GM21786 (cell line): ENCODE measurements at regions not wholly inside any gene's neighbourhood (a gene's known extent, or its start where the extent isn't known, plus 50 kb on each side); places are given as distances from the start of the nearest gene placed in this dataset.
"Not testable (repeated sequence)": the region's sequence is repeated elsewhere in the genome, so short reads cannot be mapped to it uniquely, and the experiment has no call there.

ENCODE experiments used
- ATAC-seq: cut with Tn5 transposase; IDR thresholded peaks from one replicate; pipeline ENCODE4 v1.9.1; 2021; ENCODE audit not compliant: unreplicated experiment

- not testable (repeated sequence) for ATAC-seq
These were observed 129.1 kb downstream of the BRD1 start for GRCh38 chr22:49698616-49699015.

DNA sequence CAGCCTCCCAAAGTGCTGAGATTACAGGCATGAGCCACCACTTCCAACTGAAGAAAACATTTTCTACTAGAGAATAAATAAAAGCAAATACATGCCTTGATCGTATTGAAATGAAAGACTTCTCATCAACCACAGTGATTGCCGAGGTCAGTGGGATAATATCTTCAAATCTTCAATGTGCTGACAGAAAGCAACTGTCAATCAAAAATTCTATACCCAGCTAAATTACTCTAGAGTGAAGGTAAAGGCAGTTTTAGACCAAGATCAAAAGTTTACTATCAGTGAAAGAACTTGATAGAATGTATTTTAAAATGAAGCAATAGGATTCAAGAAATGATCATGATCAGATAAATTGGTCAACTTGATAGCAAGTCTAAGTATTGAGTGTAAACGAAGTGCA is 130.6 kb downstream of the BRD1 start:
- no peak for ATAC-seq

DNA sequence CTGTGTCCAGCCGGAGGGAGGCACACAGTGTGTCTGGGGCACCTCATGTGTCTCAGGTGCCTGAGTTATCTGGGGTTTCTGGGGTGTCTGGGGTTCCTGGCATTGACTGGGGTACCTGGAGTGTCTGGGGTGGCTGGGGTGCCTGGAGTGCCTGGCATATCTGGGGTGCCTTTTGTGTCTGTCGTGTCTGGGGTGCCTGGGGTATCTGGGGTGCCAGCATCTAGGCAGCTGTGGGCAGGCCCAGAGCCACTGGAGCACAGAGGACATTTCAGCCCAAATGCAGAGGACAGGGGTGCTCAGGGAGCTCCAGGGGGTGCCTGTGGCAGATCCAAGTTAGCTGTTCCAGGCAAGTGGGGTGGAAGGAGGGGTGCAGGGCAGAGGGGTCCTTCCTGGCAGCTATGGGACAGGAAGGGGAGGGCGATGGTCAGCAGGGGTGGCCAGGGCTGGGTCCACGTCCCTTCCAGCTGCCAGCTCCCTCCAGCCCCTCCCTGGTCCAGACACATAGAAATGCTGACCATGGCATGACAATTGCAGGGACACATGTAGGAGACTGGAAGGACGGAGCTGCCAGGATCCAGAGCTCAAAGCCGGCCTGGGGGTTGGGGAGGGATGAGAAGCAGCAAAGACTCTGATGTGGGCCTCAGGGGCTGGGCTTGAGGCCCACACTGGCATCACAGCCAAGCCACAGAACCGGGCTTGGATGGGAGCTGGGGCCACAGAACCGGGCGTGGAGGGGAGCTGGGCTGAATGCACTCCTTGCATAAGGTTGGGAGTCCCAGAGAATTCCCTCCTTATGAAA is 133.0 kb downstream of the BRD1 start:
- ATAC-seq = no peak

- no peak for ATAC-seq
These were observed 133.8 kb downstream of the BRD1 start for GRCh38 chr22:49693848-49694247.

- ATAC-seq = no peak
These were observed 134.3 kb downstream of the BRD1 start for GRCh38 chr22:49693416-49693815.

DNA sequence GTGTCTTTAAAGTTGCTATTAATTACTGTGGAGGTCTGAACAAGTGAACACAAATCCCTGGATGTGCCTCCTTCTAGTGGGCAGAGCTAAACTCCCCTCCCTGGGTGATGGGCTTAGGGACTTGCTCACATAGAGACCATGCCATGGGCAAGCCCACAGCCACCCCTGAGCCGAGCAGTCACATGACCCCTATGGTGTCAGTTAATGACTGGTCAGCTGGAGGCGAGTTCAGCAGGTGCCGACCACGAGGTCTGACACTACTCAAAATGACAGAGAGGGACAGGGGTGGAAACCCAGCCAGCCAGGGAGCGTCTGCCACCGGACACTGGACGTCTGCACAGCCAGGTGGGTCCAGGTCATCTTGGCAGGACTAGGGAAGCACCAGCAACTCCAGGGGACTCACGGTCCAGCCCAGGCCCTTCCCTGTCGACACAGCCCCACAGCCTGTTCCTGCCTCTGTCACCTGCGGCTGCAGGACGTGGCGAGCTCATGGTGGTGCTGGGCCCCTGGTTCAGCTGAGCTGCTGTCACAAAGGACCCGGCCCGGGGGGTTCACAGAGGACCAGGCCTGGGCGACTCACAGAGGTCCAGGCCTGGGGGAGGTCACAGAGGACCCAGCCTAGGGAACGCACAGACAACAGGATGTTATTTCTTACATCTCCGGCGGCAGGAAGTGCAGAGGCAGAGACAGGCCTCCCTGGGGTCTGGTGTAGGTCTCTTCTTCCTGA is 135.0 kb downstream of the BRD1 start:
- no peak for ATAC-seq

GRCh38 chr22:49691256-49691655 is 136.4 kb downstream of the BRD1 start:
- ATAC-seq = no peak

- no peak for ATAC-seq
These were observed 137.2 kb downstream of the BRD1 start for GRCh38 chr22:49690454-49690853.

DNA sequence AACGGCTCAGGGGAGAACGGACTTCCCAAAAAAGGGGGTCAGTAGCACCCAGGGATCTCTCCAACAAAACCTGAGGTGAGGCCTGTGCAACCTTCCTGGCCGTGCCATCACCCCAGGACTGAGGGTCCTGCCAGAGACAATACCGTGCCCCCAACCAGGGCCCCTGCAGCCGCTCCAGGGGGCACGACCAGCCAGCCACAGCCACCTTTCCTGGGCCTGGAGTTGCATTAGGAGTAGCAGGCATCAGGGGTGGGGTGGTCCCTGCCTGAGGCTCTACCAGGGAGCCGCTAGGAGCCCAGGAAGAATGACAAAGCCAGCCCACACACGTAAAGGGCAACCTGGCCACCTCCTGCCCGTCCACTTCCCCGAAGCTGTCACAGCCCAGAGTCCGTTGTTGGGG is 137.8 kb downstream of the BRD1 start:
- ATAC-seq = no peak

GRCh38 chr22:49689255-49689770 is 138.4 kb downstream of the BRD1 start:
- no peak for ATAC-seq

GRCh38 chr22:49688516-49689254 is 139.0 kb downstream of the BRD1 start:
- ATAC-seq = no peak

DNA sequence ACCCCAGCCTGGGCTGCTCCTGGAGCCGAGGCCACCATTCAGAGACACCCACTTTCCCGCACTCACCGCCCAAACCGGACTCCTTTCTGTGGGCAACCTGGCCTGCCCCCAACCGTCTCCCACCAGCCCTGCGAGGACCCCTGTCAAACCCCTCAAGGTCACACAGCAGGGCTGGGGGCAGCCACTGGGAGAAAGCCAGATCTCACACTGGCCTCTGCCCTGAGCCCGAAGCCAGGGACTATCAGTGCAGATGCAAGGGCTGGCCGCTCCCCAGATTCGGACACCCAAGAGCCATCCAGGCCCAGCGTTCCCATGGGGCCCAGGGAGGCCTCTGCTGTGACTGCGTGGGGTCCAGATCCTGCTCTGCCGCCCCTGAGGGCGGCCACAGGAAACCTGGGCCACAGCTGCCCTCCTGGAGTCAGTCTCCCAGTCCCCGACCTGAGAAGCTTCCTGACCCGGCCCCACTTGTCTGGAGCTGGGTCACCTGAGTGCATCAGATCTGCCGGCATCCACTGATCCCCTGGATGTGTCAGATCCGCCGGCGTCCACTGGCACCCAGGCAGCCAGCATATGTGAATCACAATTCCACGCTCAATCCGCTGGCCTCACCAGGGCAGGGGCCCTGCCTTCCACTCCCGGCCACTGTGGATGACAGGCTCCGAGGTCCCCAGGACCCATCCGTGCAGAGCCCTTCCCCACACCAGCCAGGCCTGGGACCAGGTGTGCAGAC is 139.7 kb downstream of the BRD1 start:
- ATAC-seq = no peak

DNA sequence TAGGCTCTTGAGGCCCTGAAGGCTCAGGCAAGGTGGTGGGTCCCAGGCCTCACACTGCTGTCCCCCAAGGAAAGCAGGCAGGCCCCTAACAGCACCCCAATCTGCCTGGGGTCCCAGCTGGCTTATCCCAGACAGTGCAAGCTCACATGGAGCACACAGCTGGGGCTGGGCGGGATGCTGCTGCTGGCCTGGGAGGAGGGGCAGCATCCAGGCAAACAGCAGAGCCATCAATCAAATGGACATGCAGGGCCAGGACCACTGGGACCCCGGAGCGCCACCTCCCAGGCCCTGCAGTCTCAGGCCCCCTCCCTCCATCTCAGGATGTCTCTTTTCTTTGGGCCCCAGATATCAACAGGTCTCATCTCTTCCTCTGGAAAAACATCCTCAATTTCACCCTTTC is 140.3 kb downstream of the BRD1 start:
- no peak for ATAC-seq

DNA sequence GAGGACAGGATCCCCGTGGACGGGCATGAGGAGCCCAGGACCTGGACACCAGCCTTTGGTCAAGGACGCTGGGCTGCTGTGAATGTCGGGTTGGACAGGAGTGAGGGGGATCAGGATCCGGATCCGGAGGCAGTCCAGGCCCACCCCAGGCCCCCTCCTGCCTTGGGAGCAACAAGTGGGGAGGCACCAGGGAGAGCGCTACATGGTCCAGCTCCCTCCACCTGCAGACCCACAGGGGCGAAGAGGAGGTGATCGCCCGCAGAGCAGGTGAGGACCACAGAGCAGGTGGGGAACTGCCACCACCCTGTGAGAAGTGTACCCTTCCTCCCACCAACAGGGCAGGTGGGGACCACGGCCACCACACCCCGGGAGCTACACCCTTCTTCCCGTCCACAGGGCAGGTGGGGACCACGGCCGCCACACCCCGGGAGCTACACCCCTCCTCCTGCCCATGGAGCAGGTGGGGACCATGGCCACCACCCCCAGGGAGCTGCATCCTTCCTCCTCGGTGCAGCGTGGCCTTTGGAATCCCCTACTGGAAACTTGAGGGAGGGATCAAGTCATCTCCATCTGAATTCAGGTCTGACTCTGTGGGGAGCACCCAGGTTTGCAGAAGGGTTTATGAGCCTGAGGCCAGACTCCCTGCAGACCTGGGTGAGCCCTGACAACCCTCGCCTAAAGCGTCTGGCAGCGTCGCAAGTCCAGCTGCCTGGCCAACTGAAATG is 141.0 kb downstream of the BRD1 start:
- no peak for ATAC-seq

GRCh38 chr22:49685686-49686085 is 142.0 kb downstream of the BRD1 start:
- ATAC-seq = no peak

GRCh38 chr22:49685116-49685515 is 142.6 kb downstream of the BRD1 start:
- ATAC-seq = no peak

- ATAC-seq = no peak
These were observed 144.6 kb downstream of the BRD1 start for GRCh38 chr22:49683032-49683431.

DNA sequence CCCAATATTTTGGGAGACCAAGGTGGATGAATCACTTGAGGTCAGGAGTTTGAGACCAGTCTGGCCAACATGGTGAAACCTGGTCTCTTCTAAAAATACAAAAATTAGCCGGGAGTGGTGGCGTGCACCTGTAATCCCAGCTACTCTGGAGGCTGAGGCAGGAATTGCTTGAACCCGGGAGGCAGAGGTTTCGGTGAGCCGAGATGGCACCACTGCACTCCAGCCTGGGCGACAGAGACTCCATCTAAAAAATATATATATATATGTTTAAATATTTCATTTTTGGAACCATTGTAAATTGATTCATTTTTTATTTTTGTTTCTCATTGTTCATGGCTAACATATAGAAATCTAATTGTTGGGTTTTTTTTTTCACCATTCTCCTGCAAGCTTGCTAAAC is 146.9 kb downstream of the BRD1 start:
- not testable (repeated sequence) for ATAC-seq

- no peak for ATAC-seq
These were observed 148.9 kb downstream of the BRD1 start for GRCh38 chr22:49678842-49679170.

GRCh38 chr22:49678137-49678841 is 149.4 kb downstream of the BRD1 start:
- no peak for ATAC-seq
